ENCODE measurements at regions not wholly inside any gene's neighbourhood (a gene's known extent, or its start where the extent isn't known, plus 50 kb on each side); places are given as distances from the start of the nearest gene placed in this dataset.

GRCh38 chr9:120104771-120105170 is 475.2 kb downstream of the CDK5RAP2 start:
- no peak for TF ChIP-seq EP300 (IDR thresholded peaks at IDR 0.05; ENCODE audit: low read depth)
- no peak for TF ChIP-seq POLR2A (IDR thresholded peaks at IDR 0.05)
- TF ChIP-seq POLR2AphosphoS5 (IDR thresholded peaks at IDR 0.05) = no peak
- TF ChIP-seq CTCF (IDR thresholded peaks at IDR 0.05) = no peak
- Histone ChIP-seq H3K36me3 (no peaks in the 10 kb centered on the region), H3K27ac (no peak overlapping the region), H3K4me1 (no peaks in the 10 kb centered on the region), H3K27me3 (no peaks in the 10 kb centered on the region), H3K9me3 (no peaks in the 10 kb centered on the region), H3K4me3 (no peak overlapping the region)
- in situ Hi-C loops (cut with MboI; ENCODE audit: low pct_ligation_motif_present in 1 of 4, low pct_unique_long_range_greater_than_20kb in 1 of 4, low sequenced_read_pairs in 3 of 4) = no loop called here
- intact Hi-C loops (cut with DNase I; ENCODE audit: low total_unique reads) = no loop called here
- no peak for DNase-seq
- WGBS, 2 donors (ENCODE audit: low coverage in 1 of 2) = 62 to 71% methylated on average over 6 of the region's 6 CpGs

- no peak overlapping the region for H3K4me3 ChIP-seq
- H3K27me3 ChIP-seq = no peaks in the 10 kb centered on the region
- TF ChIP-seq POLR2AphosphoS5 (IDR thresholded peaks at IDR 0.05) (no peak), POLR2A (IDR thresholded peaks at IDR 0.05) (no peak), EP300 (IDR thresholded peaks at IDR 0.05; ENCODE audit: low read depth) (no peak), CTCF (IDR thresholded peaks at IDR 0.05) (no peak)
- H3K27ac ChIP-seq = no peak overlapping the region
- DNase-seq = no peak
- 72 to 73% methylated on average over 3 of the region's 3 CpGs for WGBS, 2 donors (ENCODE audit: low coverage in 1 of 2)
- no peaks in the 10 kb centered on the region for H3K36me3 ChIP-seq
- in situ Hi-C loops (cut with MboI; ENCODE audit: low pct_ligation_motif_present in 1 of 4, low pct_unique_long_range_greater_than_20kb in 1 of 4, low sequenced_read_pairs in 3 of 4) = no loop called here
- no peaks in the 10 kb centered on the region for H3K9me3 ChIP-seq
- intact Hi-C loops (cut with DNase I; ENCODE audit: low total_unique reads) = no loop called here
- H3K4me1 ChIP-seq = no peaks in the 10 kb centered on the region
Measured at GRCh38 chr9:120100595-120100994, 479.4 kb downstream of the CDK5RAP2 start.

DNA sequence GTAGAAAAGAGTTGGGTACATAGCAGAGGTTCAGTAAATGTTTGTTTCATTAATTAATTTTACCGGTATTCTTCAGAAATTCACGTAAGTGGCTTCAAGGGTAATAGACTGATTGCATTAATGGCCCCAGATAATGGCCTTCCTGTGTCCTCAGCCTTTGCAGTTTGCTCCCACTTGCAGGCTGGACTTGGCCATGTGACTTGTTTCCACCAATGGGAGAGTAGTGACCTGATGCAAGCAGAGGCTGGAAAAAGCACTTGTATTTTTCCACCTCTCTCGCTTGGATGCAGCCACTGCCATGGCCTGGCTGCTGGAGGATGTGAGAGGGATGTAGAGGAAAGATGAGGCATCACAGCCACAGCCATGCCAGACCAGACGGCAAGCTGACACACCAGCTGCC is 480.9 kb downstream of the CDK5RAP2 start:
- H3K4me1 ChIP-seq = no peaks in the 10 kb centered on the region
- no peak overlapping the region for H3K4me3 ChIP-seq
- intact Hi-C loops (cut with DNase I; ENCODE audit: low total_unique reads) (no loop called here), in situ Hi-C loops (cut with MboI; ENCODE audit: low pct_ligation_motif_present in 1 of 4, low pct_unique_long_range_greater_than_20kb in 1 of 4, low sequenced_read_pairs in 3 of 4) (no loop called here)
- DNase-seq = no peak
- TF ChIP-seq CTCF (IDR thresholded peaks at IDR 0.05) (no peak), POLR2A (IDR thresholded peaks at IDR 0.05) (no peak)
- H3K27me3 ChIP-seq = no peaks in the 10 kb centered on the region
- WGBS, 2 donors (ENCODE audit: low coverage in 1 of 2) = 84 to 88% methylated on average over 2 to 4 of the region's 4 CpGs
- no peaks in the 10 kb centered on the region for H3K9me3 ChIP-seq
- H3K36me3 ChIP-seq = no peaks in the 10 kb centered on the region
- H3K27ac ChIP-seq = no peak overlapping the region

GRCh38 chr9:120098584-120098983 is 481.4 kb downstream of the CDK5RAP2 start:
- WGBS, 2 donors (ENCODE audit: low coverage in 1 of 2) = 44 to 61% methylated on average over 2 to 6 of the region's 6 CpGs
- no peak for DNase-seq
- Histone ChIP-seq H3K36me3 (no peaks in the 10 kb centered on the region), H3K4me3 (no peak overlapping the region), H3K4me1 (no peaks in the 10 kb centered on the region), H3K27me3 (no peaks in the 10 kb centered on the region), H3K9me3 (no peaks in the 10 kb centered on the region), H3K27ac (no peak overlapping the region)
- TF ChIP-seq CTCF (IDR thresholded peaks at IDR 0.05) (no peak), POLR2A (IDR thresholded peaks at IDR 0.05) (no peak), EP300 (IDR thresholded peaks at IDR 0.05; ENCODE audit: low read depth) (no peak), POLR2AphosphoS5 (IDR thresholded peaks at IDR 0.05) (no peak)
- intact Hi-C loops (cut with DNase I; ENCODE audit: low total_unique reads) (no loop called here), in situ Hi-C loops (cut with MboI; ENCODE audit: low pct_ligation_motif_present in 1 of 4, low pct_unique_long_range_greater_than_20kb in 1 of 4, low sequenced_read_pairs in 3 of 4) (no loop called here)
